HG03045 (cell line): ENCODE measurements at regions not wholly inside any gene's neighbourhood (a gene's known extent, or its start where the extent isn't known, plus 50 kb on each side); places are given as distances from the start of the nearest gene placed in this dataset.
"Not testable (repeated sequence)": the region's sequence is repeated elsewhere in the genome, so short reads cannot be mapped to it uniquely, and the experiment has no call there.

Source experiments
- ATAC-seq: cut with Tn5 transposase; IDR thresholded peaks from one replicate; pipeline ENCODE4 v1.9.1; 2021; ENCODE audit warnings: mild to moderate bottlenecking, moderate library complexity; ENCODE audit not compliant: unreplicated experiment

DNA sequence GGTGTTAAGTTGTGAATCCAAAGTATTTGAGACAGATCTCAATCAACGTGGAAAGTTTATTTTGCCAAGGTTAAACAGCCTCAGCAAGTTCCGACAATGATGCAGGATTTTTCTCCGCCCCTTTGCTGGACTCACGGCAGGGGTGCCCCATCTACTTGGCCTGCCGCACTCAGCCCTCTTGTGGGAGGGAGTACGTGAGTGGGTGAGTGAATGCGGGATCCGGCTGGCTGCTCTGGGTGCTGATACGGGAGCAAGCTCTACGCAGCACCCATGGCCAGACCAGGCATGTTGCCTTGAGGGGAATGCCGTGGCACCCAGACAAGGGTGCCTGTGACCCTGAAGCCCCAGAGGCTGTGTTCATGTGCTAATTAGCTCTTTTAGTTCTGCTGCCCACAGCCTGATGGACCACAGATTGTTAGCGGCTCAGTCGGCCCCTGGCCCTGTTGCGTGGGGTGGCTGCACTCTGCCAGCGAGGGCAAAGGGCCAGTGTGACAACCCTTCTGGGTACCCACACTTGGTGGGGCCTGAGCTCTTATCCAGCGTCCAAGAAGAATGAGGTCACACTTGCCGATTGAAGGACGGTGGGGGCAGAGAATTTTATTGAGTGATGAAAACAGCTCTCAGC, 81.2 kb upstream of the FAM153A start:
- not testable (repeated sequence) for ATAC-seq

DNA sequence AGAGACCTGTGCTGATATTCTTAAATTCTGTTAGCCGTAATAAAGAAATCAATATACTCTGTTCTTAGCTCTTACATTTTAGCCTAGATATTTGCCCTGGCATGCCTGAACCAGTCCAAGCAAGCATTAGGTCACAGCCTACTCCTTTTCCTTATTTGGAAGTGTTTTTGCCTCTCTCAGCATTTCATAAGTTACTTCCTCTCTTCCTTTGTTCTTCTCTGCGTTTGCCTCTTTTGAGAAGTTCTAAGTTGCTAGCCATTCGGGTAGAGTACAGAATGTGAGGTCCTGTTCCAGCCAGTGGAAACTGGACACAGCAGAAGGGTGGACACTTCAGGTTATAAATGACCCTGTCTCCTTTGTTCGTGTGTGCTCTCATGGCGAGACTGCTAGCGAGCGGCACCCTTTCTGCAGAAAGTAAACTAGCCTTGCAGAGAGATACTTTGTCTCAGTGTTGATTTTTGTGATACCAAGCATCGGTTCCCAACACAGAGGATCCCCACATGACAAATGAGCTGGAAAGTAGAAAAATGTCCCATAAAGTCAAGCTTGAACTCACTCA, 75.0 kb upstream of the FAM153A start:
- ATAC-seq: not testable (repeated sequence)

DNA sequence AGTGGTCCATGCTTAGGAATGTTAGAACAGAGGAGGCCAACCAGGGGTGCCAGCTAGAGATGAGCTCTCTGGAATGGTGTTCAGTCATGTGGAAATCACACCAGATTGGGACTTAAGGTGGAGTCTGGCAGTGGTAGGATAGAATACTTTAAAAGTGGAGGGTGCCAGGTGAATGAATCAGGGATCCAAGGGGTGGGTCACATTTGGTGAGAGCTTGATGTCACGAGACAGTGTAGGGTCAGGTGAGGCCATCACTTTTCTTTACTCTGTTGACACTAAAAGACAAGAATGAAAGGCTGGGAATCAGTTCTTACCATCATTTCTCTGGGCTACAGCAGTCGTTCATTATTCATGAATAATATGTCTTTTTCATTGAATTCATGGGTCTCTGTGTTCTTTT, 73.8 kb upstream of the FAM153A start:
- not testable (repeated sequence) for ATAC-seq

DNA sequence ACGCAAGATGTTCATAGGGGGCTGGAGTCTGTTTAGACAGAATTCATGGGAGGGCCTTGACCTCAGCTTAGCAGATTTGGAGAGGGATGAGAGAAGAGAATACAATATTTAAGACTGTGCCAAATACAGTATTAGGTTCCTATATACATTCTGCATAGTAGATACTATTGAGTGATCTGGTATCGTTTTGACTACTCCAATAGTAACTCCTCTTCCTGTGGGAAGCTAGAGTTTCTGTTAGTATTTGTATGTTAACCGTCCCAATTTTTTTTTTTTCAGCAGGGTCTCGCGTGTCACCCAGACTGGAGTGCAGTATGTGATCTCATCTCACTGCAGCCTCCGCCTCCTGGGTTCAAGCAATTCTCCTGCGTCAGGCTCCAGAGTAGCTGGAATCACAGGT, 65.2 kb upstream of the FAM153A start:
- not testable (repeated sequence) for ATAC-seq

DNA sequence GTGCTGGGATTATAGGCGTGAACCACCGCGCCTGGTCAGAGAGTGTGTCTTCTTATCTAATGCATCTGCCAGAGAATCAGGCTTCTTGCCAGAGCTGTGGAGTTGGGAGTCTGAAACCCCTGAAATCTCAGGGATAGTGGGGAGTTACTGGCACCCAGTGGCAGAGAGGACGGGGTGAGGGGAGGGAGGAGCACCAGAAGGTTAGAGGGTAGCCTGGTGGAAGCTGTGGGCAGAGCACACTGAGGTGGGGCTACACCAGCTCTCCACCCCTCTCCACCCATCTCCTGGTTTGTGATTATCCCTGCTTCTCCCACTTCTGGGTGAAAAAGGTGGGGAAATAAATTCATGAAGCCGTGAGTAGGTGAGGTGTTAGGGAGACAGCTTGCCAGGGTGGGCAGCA, 63.9 kb upstream of the FAM153A start:
- not testable (repeated sequence) for ATAC-seq

DNA sequence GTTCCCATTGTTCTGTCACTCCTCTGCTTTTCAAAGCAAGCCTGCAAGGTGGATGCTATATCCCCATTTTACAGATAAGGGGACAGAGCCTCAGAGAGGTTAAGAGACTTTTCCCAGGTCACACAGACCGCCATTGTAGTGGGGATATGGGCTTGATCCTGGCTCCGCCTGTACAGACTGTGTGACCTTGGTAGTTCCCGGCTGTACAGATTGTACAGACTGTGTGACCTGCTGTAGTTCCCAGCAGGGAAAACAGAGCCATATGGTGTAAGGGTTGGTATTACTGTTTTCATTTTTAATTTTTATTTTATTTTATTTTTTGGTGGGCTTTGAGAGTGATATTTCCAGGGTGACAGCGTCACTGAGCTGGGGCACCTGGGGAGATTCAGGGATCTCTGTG, 63.2 kb upstream of the FAM153A start:
- ATAC-seq: not testable (repeated sequence)

DNA sequence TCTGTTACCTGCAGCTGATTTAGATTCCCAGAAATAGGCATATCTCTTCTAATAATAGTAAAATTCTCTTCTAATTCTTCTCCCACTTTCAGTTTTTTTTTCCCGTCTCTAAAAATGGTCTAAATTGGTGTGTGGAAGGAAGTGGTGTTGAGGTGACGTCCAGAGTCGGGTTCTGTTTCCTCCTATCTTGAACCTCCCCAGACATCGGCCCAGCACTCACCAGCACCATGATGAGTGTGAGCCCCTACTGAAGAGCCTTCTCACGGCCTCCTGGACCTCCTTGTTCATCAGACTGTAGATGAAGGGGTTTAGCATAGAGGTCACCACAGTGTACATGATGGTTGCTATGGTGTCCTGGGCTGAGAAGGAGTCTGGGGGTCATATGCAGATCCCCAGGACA, 53.5 kb upstream of the FAM153A start:
- ATAC-seq: not testable (repeated sequence)
